VCaP (cell line): ENCODE measurements at regions not wholly inside any gene's neighbourhood (a gene's known extent, or its start where the extent isn't known, plus 50 kb on each side); places are given as distances from the start of the nearest gene placed in this dataset.
"Not testable (repeated sequence)": the region's sequence is repeated elsewhere in the genome, so short reads cannot be mapped to it uniquely, and the experiment has no call there.

Source experiments
- H3K27ac ChIP-seq: fragments of 450-650 bp; 2 replicates; pipeline ENCODE4 v1.5.1; 2017
- TF ChIP-seq, protein P1 (sequence below): fragments of 450-650 bp; conservative IDR thresholded peaks from 2 replicates; pipeline ENCODE4 v1.5.1; 2017; ENCODE audit warnings: mild to moderate bottlenecking, moderate library complexity

- no peak overlapping the region for H3K27ac ChIP-seq
- TF ChIP-seq, protein P1, sequence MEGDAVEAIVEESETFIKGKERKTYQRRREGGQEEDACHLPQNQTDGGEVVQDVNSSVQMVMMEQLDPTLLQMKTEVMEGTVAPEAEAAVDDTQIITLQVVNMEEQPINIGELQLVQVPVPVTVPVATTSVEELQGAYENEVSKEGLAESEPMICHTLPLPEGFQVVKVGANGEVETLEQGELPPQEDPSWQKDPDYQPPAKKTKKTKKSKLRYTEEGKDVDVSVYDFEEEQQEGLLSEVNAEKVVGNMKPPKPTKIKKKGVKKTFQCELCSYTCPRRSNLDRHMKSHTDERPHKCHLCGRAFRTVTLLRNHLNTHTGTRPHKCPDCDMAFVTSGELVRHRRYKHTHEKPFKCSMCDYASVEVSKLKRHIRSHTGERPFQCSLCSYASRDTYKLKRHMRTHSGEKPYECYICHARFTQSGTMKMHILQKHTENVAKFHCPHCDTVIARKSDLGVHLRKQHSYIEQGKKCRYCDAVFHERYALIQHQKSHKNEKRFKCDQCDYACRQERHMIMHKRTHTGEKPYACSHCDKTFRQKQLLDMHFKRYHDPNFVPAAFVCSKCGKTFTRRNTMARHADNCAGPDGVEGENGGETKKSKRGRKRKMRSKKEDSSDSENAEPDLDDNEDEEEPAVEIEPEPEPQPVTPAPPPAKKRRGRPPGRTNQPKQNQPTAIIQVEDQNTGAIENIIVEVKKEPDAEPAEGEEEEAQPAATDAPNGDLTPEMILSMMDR = no peak
Measured at GRCh38 chr7:73918926-73919693, 58.2 kb downstream of the TMEM270 start.

DNA sequence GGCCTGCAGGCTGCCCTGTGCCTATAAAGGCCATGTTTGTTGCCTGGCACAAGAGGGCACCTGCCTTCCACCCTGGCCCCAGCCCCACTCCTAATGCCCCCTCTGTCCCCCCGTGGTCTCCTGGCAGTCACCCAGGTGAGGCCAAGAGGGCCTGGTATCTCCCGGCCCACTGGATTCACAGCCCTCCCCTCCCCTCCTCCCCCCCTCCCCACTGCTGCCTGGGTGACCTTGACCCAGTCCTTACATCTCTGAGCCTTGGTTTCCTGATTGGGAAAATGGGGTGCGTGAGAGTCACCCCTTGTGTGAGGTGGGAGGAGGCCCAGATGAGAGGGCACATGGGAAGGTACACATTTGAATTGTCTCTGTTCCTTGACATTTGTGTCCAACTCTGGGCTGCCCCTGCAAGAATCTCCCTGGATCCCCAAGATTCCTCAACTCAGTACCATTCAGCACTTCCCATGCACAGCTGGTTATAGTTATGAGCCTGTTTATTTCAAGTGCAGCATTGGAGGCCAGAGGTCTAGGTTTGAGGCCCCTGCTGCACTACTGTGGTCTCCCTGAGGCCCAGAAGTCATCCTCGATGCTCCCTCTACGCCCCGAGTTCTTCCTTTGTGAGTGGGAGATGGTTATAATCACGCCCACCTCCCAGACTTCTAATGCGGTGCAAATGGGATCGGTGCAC is 58.9 kb downstream of the TMEM270 start:
- TF ChIP-seq, protein P1 = no peak
- H3K27ac ChIP-seq = no peak overlapping the region

DNA sequence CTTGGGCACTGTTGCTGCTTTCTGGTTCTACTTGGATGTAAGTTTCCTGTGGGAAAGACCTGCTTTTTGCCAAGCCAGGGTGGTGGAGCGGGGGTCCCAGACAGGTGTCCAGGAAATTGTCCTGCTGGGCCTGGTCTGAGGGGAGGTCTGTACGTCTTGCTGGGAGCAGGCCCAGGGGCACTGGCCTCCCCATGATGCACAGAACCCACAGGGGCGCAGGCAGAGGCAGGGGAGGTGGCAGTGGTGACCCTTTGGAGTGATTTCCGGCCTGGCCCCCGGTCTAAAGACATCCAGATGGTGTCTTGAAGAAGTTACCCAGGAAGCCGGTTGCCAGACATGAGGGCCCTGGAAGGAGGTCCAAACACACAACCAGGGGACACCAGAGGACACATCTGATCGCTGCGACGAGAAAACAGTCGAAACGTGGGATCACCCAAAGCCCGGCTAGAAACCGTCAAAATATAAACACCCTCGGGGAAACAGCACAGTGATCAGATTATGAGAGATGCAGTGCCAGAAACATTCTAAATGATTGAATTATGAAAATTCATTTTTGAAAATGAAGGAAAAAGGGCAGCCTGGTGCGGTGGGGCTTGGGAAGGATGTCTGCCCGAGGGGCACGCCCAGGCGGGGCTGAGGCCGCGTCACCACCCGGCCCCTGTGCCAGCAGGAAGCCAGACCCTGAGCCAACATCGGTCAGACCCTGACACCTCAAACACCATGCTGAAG is 59.6 kb downstream of the TMEM270 start:
- no peak overlapping the region for H3K27ac ChIP-seq
- TF ChIP-seq, protein P1 = no peak

GRCh38 chr7:73921623-73922528 is 60.9 kb downstream of the TMEM270 start:
- TF ChIP-seq, protein P1 = no peak
- H3K27ac ChIP-seq = no peak overlapping the region

DNA sequence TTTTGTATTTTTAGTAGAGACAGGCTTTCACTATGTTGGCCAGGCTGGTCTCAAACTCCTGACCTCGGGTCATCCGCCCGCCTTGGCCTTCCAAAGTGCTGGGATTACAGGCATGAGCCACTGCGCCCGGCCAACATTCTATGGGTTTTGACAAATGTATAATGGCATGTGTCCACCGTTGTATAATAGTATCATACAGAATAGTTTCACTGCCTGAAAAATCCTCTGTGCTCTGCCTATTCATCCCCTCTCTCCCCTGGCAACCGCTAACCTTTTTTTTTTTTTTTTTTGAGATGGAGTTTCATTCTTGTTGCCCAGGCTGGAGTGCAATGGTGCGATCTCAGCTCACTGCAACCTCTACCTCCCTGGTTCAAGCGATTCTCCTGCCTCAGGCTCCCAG is 67.7 kb downstream of the TMEM270 start:
- not testable (repeated sequence) for H3K27ac ChIP-seq

GRCh38 chr7:73931502-73931901 is 70.5 kb downstream of the TMEM270 start:
- TF ChIP-seq, protein P1 = no peak
- H3K27ac ChIP-seq = no peak overlapping the region

GRCh38 chr7:73932364-73932763 is 71.4 kb downstream of the TMEM270 start:
- TF ChIP-seq, protein P1 = no peak

More at GRCh38 chr7:73932364-73932763, 71.4 kb downstream of the TMEM270 start:
- no peak overlapping the region for H3K27ac ChIP-seq
